ENCODE measurements at regions not wholly inside any gene's neighbourhood (a gene's known extent, or its start where the extent isn't known, plus 50 kb on each side); places are given as distances from the start of the nearest gene placed in this dataset.

GRCh38 chr15:97237160-97237559 lies 723.3 kb upstream of the ARRDC4 start:
- CTCF ChIA-PET = interaction anchor here (0.7 to 1.7 kb wide), 4 partner anchors 9 to 910 kb away, joined by 3 to 7 read pairs (median 4); no protein-coding TSS in a partner anchor

More at GRCh38 chr15:97237160-97237559, 723.3 kb upstream of the ARRDC4 start:
- Histone ChIP-seq H3K9me3 (ENCODE audit: control insufficient read depth, insufficient read depth, low read depth, low read length) (no peaks in the 10 kb centered on the region), H3K27ac (ENCODE audit: extremely low read depth, low read depth, low read length) (no peak overlapping the region), H3K36me3 (ENCODE audit: control insufficient read depth in 2 of 2, insufficient read depth in 1 of 2, low read length in 2 of 2) (no peaks in the 10 kb centered on the region), H3K4me1 (ENCODE audit: control insufficient read depth, insufficient read depth, low read length) (peaks cover 8% of the 10 kb centered on the region), H3K4me3 (ENCODE audit: low read depth, low read length) (no peak overlapping the region)
- no peak for TF ChIP-seq KLF1 (tag by site-specific recombination; IDR thresholded peaks at IDR 0.05)
- TF ChIP-seq KLF8 (tag by site-specific recombination; IDR thresholded peaks at IDR 0.05) = no peak
- no peak for TF ChIP-seq ZNF623 (tag by site-specific recombination; IDR thresholded peaks at IDR 0.05)
- no peak for TF ChIP-seq ZNF248 (tag by site-specific recombination; IDR thresholded peaks at IDR 0.05)
- TF ChIP-seq SALL2 (tag by site-specific recombination; IDR thresholded peaks at IDR 0.05; ENCODE audit: borderline replicate concordance) = no peak
- TF ChIP-seq, protein P1, sequence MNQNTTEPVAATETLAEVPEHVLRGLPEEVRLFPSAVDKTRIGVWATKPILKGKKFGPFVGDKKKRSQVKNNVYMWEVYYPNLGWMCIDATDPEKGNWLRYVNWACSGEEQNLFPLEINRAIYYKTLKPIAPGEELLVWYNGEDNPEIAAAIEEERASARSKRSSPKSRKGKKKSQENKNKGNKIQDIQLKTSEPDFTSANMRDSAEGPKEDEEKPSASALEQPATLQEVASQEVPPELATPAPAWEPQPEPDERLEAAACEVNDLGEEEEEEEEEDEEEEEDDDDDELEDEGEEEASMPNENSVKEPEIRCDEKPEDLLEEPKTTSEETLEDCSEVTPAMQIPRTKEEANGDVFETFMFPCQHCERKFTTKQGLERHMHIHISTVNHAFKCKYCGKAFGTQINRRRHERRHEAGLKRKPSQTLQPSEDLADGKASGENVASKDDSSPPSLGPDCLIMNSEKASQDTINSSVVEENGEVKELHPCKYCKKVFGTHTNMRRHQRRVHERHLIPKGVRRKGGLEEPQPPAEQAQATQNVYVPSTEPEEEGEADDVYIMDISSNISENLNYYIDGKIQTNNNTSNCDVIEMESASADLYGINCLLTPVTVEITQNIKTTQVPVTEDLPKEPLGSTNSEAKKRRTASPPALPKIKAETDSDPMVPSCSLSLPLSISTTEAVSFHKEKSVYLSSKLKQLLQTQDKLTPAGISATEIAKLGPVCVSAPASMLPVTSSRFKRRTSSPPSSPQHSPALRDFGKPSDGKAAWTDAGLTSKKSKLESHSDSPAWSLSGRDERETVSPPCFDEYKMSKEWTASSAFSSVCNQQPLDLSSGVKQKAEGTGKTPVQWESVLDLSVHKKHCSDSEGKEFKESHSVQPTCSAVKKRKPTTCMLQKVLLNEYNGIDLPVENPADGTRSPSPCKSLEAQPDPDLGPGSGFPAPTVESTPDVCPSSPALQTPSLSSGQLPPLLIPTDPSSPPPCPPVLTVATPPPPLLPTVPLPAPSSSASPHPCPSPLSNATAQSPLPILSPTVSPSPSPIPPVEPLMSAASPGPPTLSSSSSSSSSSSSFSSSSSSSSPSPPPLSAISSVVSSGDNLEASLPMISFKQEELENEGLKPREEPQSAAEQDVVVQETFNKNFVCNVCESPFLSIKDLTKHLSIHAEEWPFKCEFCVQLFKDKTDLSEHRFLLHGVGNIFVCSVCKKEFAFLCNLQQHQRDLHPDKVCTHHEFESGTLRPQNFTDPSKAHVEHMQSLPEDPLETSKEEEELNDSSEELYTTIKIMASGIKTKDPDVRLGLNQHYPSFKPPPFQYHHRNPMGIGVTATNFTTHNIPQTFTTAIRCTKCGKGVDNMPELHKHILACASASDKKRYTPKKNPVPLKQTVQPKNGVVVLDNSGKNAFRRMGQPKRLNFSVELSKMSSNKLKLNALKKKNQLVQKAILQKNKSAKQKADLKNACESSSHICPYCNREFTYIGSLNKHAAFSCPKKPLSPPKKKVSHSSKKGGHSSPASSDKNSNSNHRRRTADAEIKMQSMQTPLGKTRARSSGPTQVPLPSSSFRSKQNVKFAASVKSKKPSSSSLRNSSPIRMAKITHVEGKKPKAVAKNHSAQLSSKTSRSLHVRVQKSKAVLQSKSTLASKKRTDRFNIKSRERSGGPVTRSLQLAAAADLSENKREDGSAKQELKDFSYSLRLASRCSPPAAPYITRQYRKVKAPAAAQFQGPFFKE (tag by site-specific recombination; IDR thresholded peaks at IDR 0.05; ENCODE audit: borderline replicate concordance) = no peak
- no peak for TF ChIP-seq ZNF549 (tag by site-specific recombination; IDR thresholded peaks at IDR 0.05)
- no peak for TF ChIP-seq PRDM4 (tag by site-specific recombination; IDR thresholded peaks at IDR 0.05)
- no peak for TF ChIP-seq EGR2 (tag by site-specific recombination; IDR thresholded peaks at IDR 0.05; ENCODE audit: low read depth)
- no peak for TF ChIP-seq ZFHX2 (tag by site-specific recombination; conservative IDR thresholded peaks at IDR 0.05)
- no peak for TF ChIP-seq ZNF639 (tag by site-specific recombination; IDR thresholded peaks at IDR 0.05)
- TF ChIP-seq, protein P2, sequence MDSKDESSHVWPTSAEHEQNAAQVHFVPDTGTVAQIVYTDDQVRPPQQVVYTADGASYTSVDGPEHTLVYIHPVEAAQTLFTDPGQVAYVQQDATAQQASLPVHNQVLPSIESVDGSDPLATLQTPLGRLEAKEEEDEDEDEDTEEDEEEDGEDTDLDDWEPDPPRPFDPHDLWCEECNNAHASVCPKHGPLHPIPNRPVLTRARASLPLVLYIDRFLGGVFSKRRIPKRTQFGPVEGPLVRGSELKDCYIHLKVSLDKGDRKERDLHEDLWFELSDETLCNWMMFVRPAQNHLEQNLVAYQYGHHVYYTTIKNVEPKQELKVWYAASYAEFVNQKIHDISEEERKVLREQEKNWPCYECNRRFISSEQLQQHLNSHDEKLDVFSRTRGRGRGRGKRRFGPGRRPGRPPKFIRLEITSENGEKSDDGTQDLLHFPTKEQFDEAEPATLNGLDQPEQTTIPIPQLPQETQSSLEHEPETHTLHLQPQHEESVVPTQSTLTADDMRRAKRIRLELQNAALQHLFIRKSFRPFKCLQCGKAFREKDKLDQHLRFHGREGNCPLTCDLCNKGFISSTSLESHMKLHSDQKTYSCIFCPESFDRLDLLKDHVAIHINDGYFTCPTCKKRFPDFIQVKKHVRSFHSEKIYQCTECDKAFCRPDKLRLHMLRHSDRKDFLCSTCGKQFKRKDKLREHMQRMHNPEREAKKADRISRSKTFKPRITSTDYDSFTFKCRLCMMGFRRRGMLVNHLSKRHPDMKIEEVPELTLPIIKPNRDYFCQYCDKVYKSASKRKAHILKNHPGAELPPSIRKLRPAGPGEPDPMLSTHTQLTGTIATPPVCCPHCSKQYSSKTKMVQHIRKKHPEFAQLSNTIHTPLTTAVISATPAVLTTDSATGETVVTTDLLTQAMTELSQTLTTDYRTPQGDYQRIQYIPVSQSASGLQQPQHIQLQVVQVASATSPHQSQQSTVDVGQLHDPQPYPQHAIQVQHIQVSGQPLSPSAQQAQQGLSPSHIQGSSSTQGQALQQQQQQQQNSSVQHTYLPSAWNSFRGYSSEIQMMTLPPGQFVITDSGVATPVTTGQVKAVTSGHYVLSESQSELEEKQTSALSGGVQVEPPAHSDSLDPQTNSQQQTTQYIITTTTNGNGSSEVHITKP (tag by site-specific recombination; IDR thresholded peaks at IDR 0.05) = no peak
- POLR2A ChIA-PET = no interaction called here

Data from HEK293 (cell line).